ENCODE measurements at regions not wholly inside any gene's neighbourhood (a gene's known extent, or its start where the extent isn't known, plus 50 kb on each side); places are given as distances from the start of the nearest gene placed in this dataset.

DNA sequence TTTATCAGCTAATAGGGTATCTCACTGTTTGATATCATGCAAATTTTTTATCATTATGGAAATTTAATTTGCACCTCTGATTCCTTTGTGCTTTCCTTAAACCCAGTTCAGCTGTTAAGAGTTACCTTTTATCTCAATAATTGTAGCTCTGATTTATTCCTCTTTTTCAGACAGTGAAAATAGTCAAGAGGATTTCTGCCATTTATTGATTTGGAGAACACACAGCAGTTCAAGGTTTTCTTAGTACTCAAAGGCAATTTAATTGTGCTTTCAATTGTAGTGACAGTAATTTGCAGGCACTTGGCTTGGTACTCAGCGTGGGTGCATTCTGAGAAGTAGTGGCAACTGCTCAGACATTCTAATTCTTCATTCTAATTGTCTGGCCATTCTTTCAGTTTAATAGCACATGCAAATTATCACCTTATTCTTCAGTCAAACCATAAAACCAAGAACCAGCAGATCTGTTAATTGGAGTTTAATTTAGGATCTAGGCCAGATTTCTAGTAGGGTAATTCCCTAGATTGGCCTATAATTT, 709.3 kb downstream of the RPS29 start:
- H3K36me3 ChIP-seq (ENCODE audit: low read depth) = no peaks in the 10 kb centered on the region
- DNase-seq (ENCODE audit: low spot score) (no peak), ATAC-seq (ENCODE audit: low read depth) (no peak)

DNA sequence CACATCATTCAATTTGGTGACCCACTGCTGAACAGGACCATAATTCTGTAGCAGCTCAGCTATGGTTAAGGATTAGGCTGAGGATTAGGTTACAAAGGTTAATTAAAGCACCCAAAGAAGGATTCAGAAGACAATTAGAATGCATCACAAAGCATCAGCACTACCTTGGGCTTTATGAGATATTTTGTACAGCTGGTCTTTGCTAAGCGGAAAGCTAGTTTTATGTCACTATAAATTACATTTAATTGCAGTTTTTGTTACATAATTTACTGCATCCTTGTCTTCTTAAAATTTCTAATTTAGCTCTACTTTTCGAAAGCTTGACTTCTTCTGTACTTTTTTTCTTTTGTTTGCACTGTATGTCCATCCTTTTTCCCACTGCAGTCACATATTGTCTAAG, 711.5 kb downstream of the RPS29 start:
- DNase-seq (ENCODE audit: low spot score) = no peak

More for the DNA sequence above, 709.3 kb downstream of the RPS29 start:
- TF ChIP-seq, protein P1, sequence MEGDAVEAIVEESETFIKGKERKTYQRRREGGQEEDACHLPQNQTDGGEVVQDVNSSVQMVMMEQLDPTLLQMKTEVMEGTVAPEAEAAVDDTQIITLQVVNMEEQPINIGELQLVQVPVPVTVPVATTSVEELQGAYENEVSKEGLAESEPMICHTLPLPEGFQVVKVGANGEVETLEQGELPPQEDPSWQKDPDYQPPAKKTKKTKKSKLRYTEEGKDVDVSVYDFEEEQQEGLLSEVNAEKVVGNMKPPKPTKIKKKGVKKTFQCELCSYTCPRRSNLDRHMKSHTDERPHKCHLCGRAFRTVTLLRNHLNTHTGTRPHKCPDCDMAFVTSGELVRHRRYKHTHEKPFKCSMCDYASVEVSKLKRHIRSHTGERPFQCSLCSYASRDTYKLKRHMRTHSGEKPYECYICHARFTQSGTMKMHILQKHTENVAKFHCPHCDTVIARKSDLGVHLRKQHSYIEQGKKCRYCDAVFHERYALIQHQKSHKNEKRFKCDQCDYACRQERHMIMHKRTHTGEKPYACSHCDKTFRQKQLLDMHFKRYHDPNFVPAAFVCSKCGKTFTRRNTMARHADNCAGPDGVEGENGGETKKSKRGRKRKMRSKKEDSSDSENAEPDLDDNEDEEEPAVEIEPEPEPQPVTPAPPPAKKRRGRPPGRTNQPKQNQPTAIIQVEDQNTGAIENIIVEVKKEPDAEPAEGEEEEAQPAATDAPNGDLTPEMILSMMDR (IDR thresholded peaks at IDR 0.05; ENCODE audit: poor library complexity, severe bottlenecking) = no peak
- no peak overlapping the region for H3K27ac ChIP-seq (ENCODE audit: poor library complexity, severe bottlenecking)
- no peaks in the 10 kb centered on the region for H3K4me1 ChIP-seq (ENCODE audit: insufficient read depth, poor library complexity, severe bottlenecking)
- H3K4me3 ChIP-seq (ENCODE audit: severe bottlenecking) = no peak overlapping the region
- H3K9me3 ChIP-seq (ENCODE audit: severe bottlenecking) = no peaks in the 10 kb centered on the region
- H3K27me3 ChIP-seq (ENCODE audit: insufficient read depth, poor library complexity, severe bottlenecking) = peaks cover 9% of the 10 kb centered on the region

DNA sequence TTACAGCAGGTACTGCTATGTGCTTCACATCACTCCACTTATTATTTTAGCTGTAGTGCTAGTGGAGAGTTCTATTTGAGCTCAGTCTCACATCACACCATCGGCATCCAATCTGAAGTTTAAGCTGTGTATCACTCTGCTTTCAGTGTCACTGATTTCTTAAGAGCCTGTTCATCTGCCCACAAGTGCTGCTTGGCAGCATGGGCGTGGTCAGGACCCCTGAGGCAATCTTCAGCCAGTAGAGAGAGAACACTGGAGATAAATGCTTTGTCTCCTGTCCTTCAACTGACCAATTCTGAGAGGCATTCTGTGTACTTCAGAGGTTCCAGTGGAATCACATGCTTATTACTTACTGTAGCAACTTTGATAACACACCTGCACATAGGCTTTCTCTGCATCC, 728.8 kb downstream of the RPS29 start:
- Histone ChIP-seq H3K9me3 (ENCODE audit: severe bottlenecking) (no peaks in the 10 kb centered on the region), H3K4me1 (ENCODE audit: insufficient read depth, poor library complexity, severe bottlenecking) (no peaks in the 10 kb centered on the region), H3K36me3 (ENCODE audit: low read depth) (no peaks in the 10 kb centered on the region), H3K27me3 (ENCODE audit: insufficient read depth, poor library complexity, severe bottlenecking) (peaks cover 35% of the 10 kb centered on the region), H3K27ac (ENCODE audit: poor library complexity, severe bottlenecking) (no peak overlapping the region), H3K4me3 (ENCODE audit: severe bottlenecking) (no peak overlapping the region)
- no peak for ATAC-seq (ENCODE audit: low read depth)
- TF ChIP-seq, protein P1 (IDR thresholded peaks at IDR 0.05; ENCODE audit: poor library complexity, severe bottlenecking) = no peak
- DNase-seq (ENCODE audit: low spot score) = no peak

More for the DNA sequence above, 711.5 kb downstream of the RPS29 start:
- Histone ChIP-seq H3K4me1 (ENCODE audit: insufficient read depth, poor library complexity, severe bottlenecking) (no peaks in the 10 kb centered on the region), H3K4me3 (ENCODE audit: severe bottlenecking) (no peak overlapping the region), H3K36me3 (ENCODE audit: low read depth) (no peaks in the 10 kb centered on the region), H3K27me3 (ENCODE audit: insufficient read depth, poor library complexity, severe bottlenecking) (peaks cover 12% of the 10 kb centered on the region), H3K9me3 (ENCODE audit: severe bottlenecking) (no peaks in the 10 kb centered on the region), H3K27ac (ENCODE audit: poor library complexity, severe bottlenecking) (no peak overlapping the region)
- no peak for ATAC-seq (ENCODE audit: low read depth)
- TF ChIP-seq, protein P1 (IDR thresholded peaks at IDR 0.05; ENCODE audit: poor library complexity, severe bottlenecking) = no peak

DNA sequence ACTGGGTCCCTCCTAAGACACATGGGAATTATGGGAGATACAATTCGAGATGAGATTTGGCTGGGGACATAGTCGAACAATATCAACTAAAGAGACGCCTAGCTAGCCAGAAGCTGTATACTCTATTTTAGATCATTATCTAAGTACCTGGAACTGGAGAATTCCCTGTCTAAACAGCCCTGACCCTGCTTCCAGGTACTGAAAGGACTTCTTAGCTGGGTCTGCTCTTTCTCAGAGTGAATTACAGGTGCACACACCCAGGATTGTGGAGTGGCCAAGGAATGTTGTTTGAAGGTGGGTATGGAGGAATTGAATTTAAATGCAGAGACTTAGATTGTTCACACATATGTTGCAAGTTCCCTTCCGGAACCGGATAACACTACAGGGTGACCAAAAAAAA, 733.0 kb downstream of the RPS29 start:
- H3K4me1 ChIP-seq (ENCODE audit: insufficient read depth, poor library complexity, severe bottlenecking) = no peaks in the 10 kb centered on the region
- H3K9me3 ChIP-seq (ENCODE audit: severe bottlenecking) = no peaks in the 10 kb centered on the region
- TF ChIP-seq, protein P1 (IDR thresholded peaks at IDR 0.05; ENCODE audit: poor library complexity, severe bottlenecking) = no peak
- no peaks in the 10 kb centered on the region for H3K36me3 ChIP-seq (ENCODE audit: low read depth)
- H3K27me3 ChIP-seq (ENCODE audit: insufficient read depth, poor library complexity, severe bottlenecking) = peaks cover 19% of the 10 kb centered on the region
- H3K4me3 ChIP-seq (ENCODE audit: severe bottlenecking) = no peak overlapping the region
- DNase-seq (ENCODE audit: low spot score) (no peak), ATAC-seq (ENCODE audit: low read depth) (no peak)
- H3K27ac ChIP-seq (ENCODE audit: poor library complexity, severe bottlenecking) = no peak overlapping the region

DNA sequence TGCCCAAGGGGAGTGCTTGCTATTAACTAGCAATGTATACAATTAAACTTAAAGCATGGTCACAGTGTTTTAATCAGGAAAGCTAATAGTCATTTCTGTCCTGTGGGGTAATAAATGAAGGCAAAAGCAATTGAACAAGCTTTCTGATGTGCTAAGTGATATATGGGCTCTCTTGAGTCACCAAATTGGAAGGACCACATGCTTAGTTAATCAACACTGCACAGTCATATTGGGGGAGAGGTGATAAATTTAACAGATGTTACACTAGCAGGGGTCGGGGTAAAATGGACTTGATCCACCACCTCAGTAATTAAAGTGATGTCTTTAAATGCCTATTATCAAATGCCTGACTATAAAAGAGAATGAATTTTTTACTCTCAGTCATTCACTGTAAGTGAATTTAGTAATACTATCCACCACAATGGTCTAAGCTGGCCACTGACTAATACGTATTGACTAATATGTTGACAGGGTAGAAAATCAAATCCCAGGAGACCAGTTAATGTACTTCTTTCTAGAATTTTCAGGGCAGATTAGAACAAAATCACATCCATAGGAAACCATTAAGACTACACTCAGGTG, 736.3 kb downstream of the RPS29 start:
- Histone ChIP-seq H3K4me1 (ENCODE audit: insufficient read depth, poor library complexity, severe bottlenecking) (no peaks in the 10 kb centered on the region), H3K36me3 (ENCODE audit: low read depth) (no peaks in the 10 kb centered on the region), H3K4me3 (ENCODE audit: severe bottlenecking) (no peak overlapping the region), H3K27me3 (ENCODE audit: insufficient read depth, poor library complexity, severe bottlenecking) (peaks cover 7% of the 10 kb centered on the region), H3K27ac (ENCODE audit: poor library complexity, severe bottlenecking) (no peak overlapping the region), H3K9me3 (ENCODE audit: severe bottlenecking) (no peaks in the 10 kb centered on the region)
- no peak for ATAC-seq (ENCODE audit: low read depth)
- DNase-seq (ENCODE audit: low spot score) = no peak
- TF ChIP-seq, protein P1 (IDR thresholded peaks at IDR 0.05; ENCODE audit: poor library complexity, severe bottlenecking) = no peak

Measured in RWPE2 (cell line).